Liver (tissue), 8 donors: ENCODE measurements at regions not wholly inside any gene's neighbourhood (a gene's known extent, or its start where the extent isn't known, plus 50 kb on each side); places are given as distances from the start of the nearest gene placed in this dataset.

Experiments
- DNase-seq: peaks from one replicate; pipeline ENCODE4 v3.0.0-alpha.2; 2017; ENCODE audit warnings: low spot score
- H3K27ac ChIP-seq, 2 donors: one replicate each; pipeline ENCODE4 v1.7.0; 2013; ENCODE audit warnings: inconsistent platforms in 2 of 2, low read length in 2 of 2, control low read depth in 1 of 2, low read depth in 1 of 2, mild to moderate bottlenecking in 1 of 2
- H3K27me3 ChIP-seq, 4 donors: one replicate each; pipeline versions ENCODE4 v1.6.1 to v1.7.0; 2013; ENCODE audit warnings: low read length in 3 of 4, inconsistent platforms in 1 of 4, mild to moderate bottlenecking in 1 of 4, moderate library complexity in 1 of 4; ENCODE audit not compliant: control insufficient read depth in 4 of 4, insufficient read depth in 4 of 4
- H3K36me3 ChIP-seq, 4 donors: one replicate each; pipeline versions ENCODE4 v1.6.1 to v1.7.0; 2013; ENCODE audit warnings: low read length in 3 of 4, mild to moderate bottlenecking in 3 of 4, low read depth in 1 of 4, moderate library complexity in 1 of 4; ENCODE audit not compliant: control insufficient read depth in 4 of 4, insufficient read depth in 3 of 4
- H3K4me1 ChIP-seq, 4 donors: one replicate each; pipeline versions ENCODE4 v1.6.1 to v1.7.0; 2013; ENCODE audit warnings: low read length in 3 of 4, mild to moderate bottlenecking in 3 of 4, moderate library complexity in 1 of 4; ENCODE audit not compliant: control insufficient read depth in 4 of 4, insufficient read depth in 4 of 4
- H3K4me3 ChIP-seq, 3 donors: one replicate each; pipeline versions ENCODE4 v1.6.1 to v1.7.0; 2013; ENCODE audit warnings: low read length in 3 of 3, control low read depth in 1 of 3, low read depth in 1 of 3, mild to moderate bottlenecking in 1 of 3
- H3K9ac ChIP-seq, 2 donors: one replicate each; pipeline ENCODE4 v1.7.0; 2013; ENCODE audit warnings: low read length in 2 of 2, mild to moderate bottlenecking in 2 of 2, moderate library complexity in 2 of 2, control low read depth in 1 of 2, low read depth in 1 of 2
- H3K9me3 ChIP-seq, 4 donors: one replicate each; pipeline versions ENCODE4 v1.6.1 to v1.7.0; 2013; ENCODE audit warnings: low read length in 3 of 4; ENCODE audit not compliant: control insufficient read depth in 4 of 4
- CTCF ChIP-seq: fragments of 150-350 bp; IDR thresholded peaks from 2 replicates; pipeline ENCODE4 v1.5.1; 2017; ENCODE audit warnings: improper control_type of control experiment, low read depth, low read length; ENCODE audit not compliant: missing input control
- EGR1 ChIP-seq, 2 donors: IDR thresholded peaks; 2 replicates each; pipeline ENCODE4 v1.6.1; 2016 to 2018; ENCODE audit warnings: antibody characterized with exemption in 2 of 2, low read depth in 2 of 2
- FOXA1 ChIP-seq: IDR thresholded peaks from 2 replicates; pipeline ENCODE4 v1.6.1; 2016; ENCODE audit warnings: antibody characterized with exemption
- FOXA2 ChIP-seq: IDR thresholded peaks from 2 replicates; pipeline ENCODE4 v1.6.1; 2016; ENCODE audit warnings: antibody characterized with exemption
- GABPA ChIP-seq, 2 donors: IDR thresholded peaks in 1 of 2; conservative IDR thresholded peaks in 1 of 2; 2 replicates each; pipeline ENCODE4 v1.6.1; 2016; ENCODE audit warnings: antibody characterized with exemption in 2 of 2, mild to moderate bottlenecking in 1 of 2, moderate library complexity in 1 of 2
- HNF4A ChIP-seq, 2 donors: conservative IDR thresholded peaks; 2 replicates each; pipeline ENCODE4 v1.6.1; 2016; ENCODE audit warnings: antibody characterized with exemption in 2 of 2, mild to moderate bottlenecking in 2 of 2
- HNF4G ChIP-seq: IDR thresholded peaks from 2 replicates; pipeline ENCODE4 v1.6.1; 2016; ENCODE audit warnings: antibody characterized with exemption
- JUND ChIP-seq, 2 donors: IDR thresholded peaks; 2 replicates each; pipeline ENCODE4 v1.6.1; 2016; ENCODE audit warnings: antibody characterized with exemption in 2 of 2
- MAX ChIP-seq: IDR thresholded peaks from 2 replicates; pipeline ENCODE4 v1.6.1; 2016; ENCODE audit warnings: antibody characterized with exemption
- NR2F2 ChIP-seq: IDR thresholded peaks from 2 replicates; pipeline ENCODE4 v1.6.1; 2016; ENCODE audit warnings: antibody characterized with exemption
- RAD21 ChIP-seq, 2 donors: IDR thresholded peaks; 2 replicates each; pipeline ENCODE4 v1.6.1; 2016; ENCODE audit warnings: antibody characterized with exemption in 2 of 2, mild to moderate bottlenecking in 2 of 2
- RXRA ChIP-seq, 2 donors: IDR thresholded peaks; 2 replicates each; pipeline ENCODE4 v1.6.1; 2017 to 2018; ENCODE audit warnings: antibody characterized with exemption in 2 of 2, mild to moderate bottlenecking in 1 of 2
- SP1 ChIP-seq: IDR thresholded peaks from 2 replicates; pipeline ENCODE4 v1.6.1; 2018; ENCODE audit warnings: antibody characterized with exemption, mild to moderate bottlenecking
- YY1 ChIP-seq: IDR thresholded peaks from 2 replicates; pipeline ENCODE4 v1.6.1; 2016; ENCODE audit warnings: antibody characterized with exemption, mild to moderate bottlenecking
- WGBS: extraction: QIAGEN DNeasy Blood & Tissue Kit; methylation state at CpG from one replicate; pipeline ENCODE4 v1.1.7; 2013; 5-methylcytosine and 5-hydroxymethylcytosine counted together
- TF ChIP-seq, protein P1 (sequence below): IDR thresholded peaks from 2 replicates; pipeline ENCODE4 v1.6.1; 2016; ENCODE audit warnings: antibody characterized with exemption
- TF ChIP-seq, protein P2 (sequence below): IDR thresholded peaks from 2 replicates; pipeline ENCODE4 v1.6.1; 2016; ENCODE audit warnings: antibody characterized with exemption, mild to moderate bottlenecking
- donor health status: healthy.
- donor health status: healthy.
- donor health status: healthy.
- donor health status: healthy.
- donor health status: healthy.

- no peaks in the 10 kb centered on the region for H3K9me3 ChIP-seq
- no peaks in the 10 kb centered on the region for H3K27me3 ChIP-seq
- no peaks in the 10 kb centered on the region for H3K36me3 ChIP-seq
- TF ChIP-seq HNF4A (conservative IDR thresholded peaks at IDR 0.05): no peak
- TF ChIP-seq FOXA2: no peak
- no peak for TF ChIP-seq RAD21 (IDR thresholded peaks at IDR 0.05)
- no peaks in the 10 kb centered on the region for H3K4me1 ChIP-seq
- no peak for DNase-seq
- no peak overlapping the region for H3K4me3 ChIP-seq
- H3K9ac ChIP-seq: no peak overlapping the region
- no peak overlapping the region for H3K27ac ChIP-seq
These were observed 117.4 kb downstream of the ZNF365 start for GRCh38 chr10:62491597-62491996.

DNA sequence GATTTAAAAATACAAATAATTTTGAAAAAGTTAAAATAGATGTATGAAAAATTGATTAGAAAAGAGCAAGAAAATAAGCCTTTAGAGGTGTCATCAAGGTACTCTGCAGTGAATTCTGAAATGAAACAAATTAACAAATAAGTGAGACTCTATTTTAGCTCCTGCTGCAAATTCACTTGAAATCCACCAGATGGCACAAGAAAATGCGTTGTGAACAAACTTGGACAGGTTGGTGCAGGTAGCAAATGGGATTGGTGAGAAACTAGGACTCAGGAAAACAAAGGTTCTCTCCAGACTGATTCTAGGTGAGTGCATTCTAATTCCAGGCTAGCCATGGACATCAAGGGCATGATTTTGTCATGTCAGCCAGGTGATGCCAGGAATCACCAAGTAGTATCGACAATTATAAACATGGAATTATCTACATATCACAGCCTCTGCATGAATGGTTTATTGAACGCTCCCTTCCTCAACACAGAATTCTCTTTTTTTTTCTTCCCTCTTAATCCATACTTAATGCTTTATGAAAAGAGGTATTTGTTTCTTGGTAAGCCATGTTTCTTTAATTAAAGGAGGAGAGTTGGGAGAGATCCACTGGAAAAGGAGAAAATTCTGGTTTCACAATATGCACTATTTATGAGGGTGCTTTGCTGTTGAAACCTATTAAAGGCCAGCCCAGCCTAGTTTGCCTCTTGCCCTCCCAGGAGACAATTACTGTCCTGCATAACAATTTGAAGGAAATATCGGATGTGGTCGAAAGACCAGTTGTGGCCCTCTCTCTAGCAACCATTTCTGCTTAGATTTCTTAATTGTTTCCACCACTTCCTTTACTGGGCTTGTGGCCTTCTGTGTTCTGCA is 118.1 kb downstream of the ZNF365 start:
- TF ChIP-seq RAD21 (IDR thresholded peaks at IDR 0.05) (peak; percentile 72 to 84), CTCF (peak; percentile 59)
- TF ChIP-seq, protein P1, sequence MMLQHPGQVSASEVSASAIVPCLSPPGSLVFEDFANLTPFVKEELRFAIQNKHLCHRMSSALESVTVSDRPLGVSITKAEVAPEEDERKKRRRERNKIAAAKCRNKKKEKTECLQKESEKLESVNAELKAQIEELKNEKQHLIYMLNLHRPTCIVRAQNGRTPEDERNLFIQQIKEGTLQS: no peak
- H3K9me3 ChIP-seq: no peaks in the 10 kb centered on the region
- H3K27me3 ChIP-seq: no peaks in the 10 kb centered on the region
- no peaks in the 10 kb centered on the region for H3K36me3 ChIP-seq
- DNase-seq: no peak
- 73% methylated on average over 5 of the region's 5 CpGs for WGBS
- no peak overlapping the region for H3K4me3 ChIP-seq
- H3K9ac ChIP-seq: no peak overlapping the region
- no peak overlapping the region for H3K27ac ChIP-seq
- no peaks in the 10 kb centered on the region for H3K4me1 ChIP-seq

GRCh38 chr10:62492870-62493180 is 118.7 kb downstream of the ZNF365 start:
- DNase-seq: no peak
- WGBS: 88% methylated on average over 3 of the region's 3 CpGs
- H3K4me1 ChIP-seq: no peaks in the 10 kb centered on the region
- TF ChIP-seq SP1: no peak
- no peak for TF ChIP-seq RXRA (IDR thresholded peaks at IDR 0.05)
- TF ChIP-seq YY1: no peak
- TF ChIP-seq MAX: no peak
- no peak for TF ChIP-seq FOXA1
- no peak for TF ChIP-seq GABPA (IDR thresholded peaks at IDR 0.05 in 1 of 2, conservative IDR thresholded peaks at IDR 0.05 in 1 of 2)
- TF ChIP-seq HNF4A (conservative IDR thresholded peaks at IDR 0.05): no peak
- TF ChIP-seq NR2F2: no peak
- TF ChIP-seq EGR1 (IDR thresholded peaks at IDR 0.05; ENCODE audit: low read depth in 2 of 2): no peak
- no peak for TF ChIP-seq RAD21 (IDR thresholded peaks at IDR 0.05)
- TF ChIP-seq, protein P2, sequence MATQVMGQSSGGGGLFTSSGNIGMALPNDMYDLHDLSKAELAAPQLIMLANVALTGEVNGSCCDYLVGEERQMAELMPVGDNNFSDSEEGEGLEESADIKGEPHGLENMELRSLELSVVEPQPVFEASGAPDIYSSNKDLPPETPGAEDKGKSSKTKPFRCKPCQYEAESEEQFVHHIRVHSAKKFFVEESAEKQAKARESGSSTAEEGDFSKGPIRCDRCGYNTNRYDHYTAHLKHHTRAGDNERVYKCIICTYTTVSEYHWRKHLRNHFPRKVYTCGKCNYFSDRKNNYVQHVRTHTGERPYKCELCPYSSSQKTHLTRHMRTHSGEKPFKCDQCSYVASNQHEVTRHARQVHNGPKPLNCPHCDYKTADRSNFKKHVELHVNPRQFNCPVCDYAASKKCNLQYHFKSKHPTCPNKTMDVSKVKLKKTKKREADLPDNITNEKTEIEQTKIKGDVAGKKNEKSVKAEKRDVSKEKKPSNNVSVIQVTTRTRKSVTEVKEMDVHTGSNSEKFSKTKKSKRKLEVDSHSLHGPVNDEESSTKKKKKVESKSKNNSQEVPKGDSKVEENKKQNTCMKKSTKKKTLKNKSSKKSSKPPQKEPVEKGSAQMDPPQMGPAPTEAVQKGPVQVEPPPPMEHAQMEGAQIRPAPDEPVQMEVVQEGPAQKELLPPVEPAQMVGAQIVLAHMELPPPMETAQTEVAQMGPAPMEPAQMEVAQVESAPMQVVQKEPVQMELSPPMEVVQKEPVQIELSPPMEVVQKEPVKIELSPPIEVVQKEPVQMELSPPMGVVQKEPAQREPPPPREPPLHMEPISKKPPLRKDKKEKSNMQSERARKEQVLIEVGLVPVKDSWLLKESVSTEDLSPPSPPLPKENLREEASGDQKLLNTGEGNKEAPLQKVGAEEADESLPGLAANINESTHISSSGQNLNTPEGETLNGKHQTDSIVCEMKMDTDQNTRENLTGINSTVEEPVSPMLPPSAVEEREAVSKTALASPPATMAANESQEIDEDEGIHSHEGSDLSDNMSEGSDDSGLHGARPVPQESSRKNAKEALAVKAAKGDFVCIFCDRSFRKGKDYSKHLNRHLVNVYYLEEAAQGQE: no peak
- no peak for TF ChIP-seq HNF4G
- no peak for TF ChIP-seq FOXA2
- TF ChIP-seq, protein P1: no peak
- TF ChIP-seq JUND (IDR thresholded peaks at IDR 0.05): no peak
- TF ChIP-seq CTCF: no peak
- H3K27ac ChIP-seq: no peak overlapping the region
- no peak overlapping the region for H3K4me3 ChIP-seq
- H3K27me3 ChIP-seq: no peaks in the 10 kb centered on the region
- no peaks in the 10 kb centered on the region for H3K9me3 ChIP-seq
- H3K9ac ChIP-seq: no peak overlapping the region
- H3K36me3 ChIP-seq: no peaks in the 10 kb centered on the region
